ENCODE measurements at regions not wholly inside any gene's neighbourhood (a gene's known extent, or its start where the extent isn't known, plus 50 kb on each side); places are given as distances from the start of the nearest gene placed in this dataset.

DNA sequence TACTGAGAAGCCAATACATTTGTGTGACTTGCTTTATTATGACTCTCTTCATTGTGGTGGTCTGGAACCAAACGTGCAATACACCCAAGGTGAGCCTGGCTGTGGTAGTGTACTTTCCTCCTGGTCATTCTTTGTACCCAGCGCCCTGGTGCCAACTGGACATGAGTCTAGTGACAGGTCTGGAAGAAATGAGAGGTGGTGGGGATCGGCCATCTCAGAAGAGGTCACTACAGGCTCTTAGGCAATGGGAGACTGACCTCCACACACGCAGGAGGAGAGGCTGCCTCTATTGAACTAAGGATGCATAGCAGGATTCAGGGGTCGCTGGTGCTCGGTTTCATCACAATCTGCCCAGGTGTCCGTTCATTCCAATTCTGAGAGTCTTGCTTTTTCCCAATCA is 56.4 kb upstream of the RTL6 start:
- no peak for DNase-seq (ENCODE audit: low read depth in 2 of 2)

DNA sequence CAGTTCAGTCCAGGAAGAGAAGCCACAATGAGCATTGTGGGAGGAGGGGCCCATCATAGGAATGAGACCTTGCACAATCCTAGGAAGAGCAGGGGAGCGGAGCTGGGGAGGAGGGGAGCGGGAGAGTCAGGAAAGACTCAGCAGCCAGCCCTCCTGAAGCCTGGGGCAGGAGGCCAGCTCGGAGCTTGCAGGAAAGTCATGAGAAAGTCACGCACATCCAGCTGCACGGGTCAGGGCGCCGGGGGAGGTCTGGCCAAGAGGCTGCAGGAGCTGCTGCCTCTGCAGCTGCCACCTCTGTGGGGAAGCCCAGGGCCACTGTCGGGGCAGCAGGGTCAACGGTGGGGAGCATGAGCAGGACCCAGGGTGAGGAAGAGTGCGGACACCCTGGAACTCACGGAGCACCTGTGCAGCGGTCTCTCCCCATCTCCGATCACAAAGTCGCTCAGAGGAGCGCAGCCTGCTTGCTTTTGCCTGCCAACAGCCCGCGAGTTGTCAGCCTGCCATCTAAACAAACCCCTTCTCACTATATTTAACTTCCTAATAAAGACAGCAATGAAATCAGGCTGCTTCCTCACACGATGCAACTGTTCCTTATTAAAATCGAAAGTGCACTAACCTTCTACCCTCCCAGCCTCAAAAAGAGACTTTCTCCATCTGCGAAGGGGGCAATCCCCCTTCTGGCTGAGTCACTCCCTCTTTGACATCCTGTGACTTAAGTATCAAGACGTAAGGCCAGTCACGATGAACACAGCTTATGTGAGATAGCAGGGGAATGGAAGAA is 52.9 kb upstream of the RTL6 start:
- DNase-seq (ENCODE audit: low read depth in 2 of 2), result peak; percentile 28 to 34

DNA sequence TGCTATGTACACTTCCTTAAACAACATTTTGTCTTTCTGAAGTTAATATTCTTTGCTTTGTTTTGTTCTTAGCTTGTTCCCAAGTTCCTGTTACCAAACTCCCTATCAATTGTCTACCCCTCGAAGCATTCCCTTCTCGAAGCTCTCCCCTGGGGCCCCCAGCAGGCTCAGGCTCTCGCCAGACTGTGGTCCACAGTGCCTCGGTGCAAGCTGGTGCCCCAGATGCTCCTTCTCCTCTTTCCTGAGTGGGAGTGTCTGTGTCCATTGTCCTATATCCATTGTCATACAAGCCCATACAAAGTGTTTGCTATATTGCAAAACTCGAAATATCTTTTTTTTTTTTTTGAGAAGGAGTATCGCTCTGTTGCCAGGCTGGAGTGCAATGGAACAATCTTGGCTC is 51.7 kb upstream of the RTL6 start:
- DNase-seq (ENCODE audit: low read depth in 2 of 2), result no peak

DNA sequence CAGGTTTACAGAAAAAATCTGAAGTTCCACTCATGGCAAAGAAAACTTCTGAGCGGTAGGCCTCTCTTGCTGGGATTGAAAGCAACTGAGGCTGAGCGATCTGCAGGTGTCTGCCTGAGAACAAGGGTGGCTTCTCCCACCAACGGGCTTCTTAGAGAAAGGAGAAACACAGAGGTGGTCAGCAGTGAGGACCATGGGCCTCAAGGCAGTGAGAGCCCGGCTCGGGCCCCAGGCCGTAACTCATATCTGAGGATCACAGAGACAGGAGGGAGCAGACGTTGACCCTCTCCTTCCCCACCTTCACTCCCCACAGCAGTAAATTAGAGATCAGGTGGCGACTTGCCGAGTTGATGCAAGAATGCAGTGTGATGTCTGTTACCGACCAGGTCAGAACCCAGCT is 50.9 kb upstream of the RTL6 start:
- no peak for DNase-seq (ENCODE audit: low read depth in 2 of 2)

All from stimulated activated CD8-positive, alpha-beta memory T cell treated with anti-CD3 and anti-CD28 coated beads, Interleukin-15, amount 100 ng/mL, for 48 hours (primary cell).